Dermis blood vessel endothelial cell (primary cell): ENCODE measurements at regions not wholly inside any gene's neighbourhood (a gene's known extent, or its start where the extent isn't known, plus 50 kb on each side); places are given as distances from the start of the nearest gene placed in this dataset.

Source experiments
- DNase-seq: peaks from one replicate; pipeline ENCODE4 v3.0.0; 2010

- no peak for DNase-seq
Observed at GRCh38 chr13:82947683-82948082, 934.6 kb downstream of the SLITRK1 start.

DNA sequence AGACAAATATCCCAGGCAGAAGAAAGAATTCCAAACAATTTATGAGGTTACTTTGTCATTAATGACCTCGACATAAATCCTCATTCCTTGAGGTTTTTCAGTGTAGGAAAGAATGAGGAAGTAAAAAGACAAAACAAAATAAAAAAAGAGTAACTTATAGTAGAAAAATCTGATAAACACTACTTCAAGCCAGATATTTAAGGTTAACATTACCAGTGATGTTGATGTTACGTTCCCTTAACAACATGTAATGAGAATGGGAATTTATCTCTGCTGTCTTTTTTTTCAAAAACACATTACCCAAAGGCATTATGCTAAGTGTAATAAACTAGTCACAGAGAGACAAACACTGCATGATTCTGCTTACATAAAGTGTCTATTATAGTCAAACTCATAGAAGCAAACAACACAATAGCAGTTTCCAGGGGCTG, 935.1 kb downstream of the SLITRK1 start:
- no peak for DNase-seq

- no peak for DNase-seq
Observed at GRCh38 chr13:82938644-82939043, 943.6 kb downstream of the SLITRK1 start.

GRCh38 chr13:82934000-82934399, 948.3 kb downstream of the SLITRK1 start:
- no peak for DNase-seq

GRCh38 chr13:82925114-82925513, 957.2 kb downstream of the SLITRK1 start:
- no peak for DNase-seq

DNA sequence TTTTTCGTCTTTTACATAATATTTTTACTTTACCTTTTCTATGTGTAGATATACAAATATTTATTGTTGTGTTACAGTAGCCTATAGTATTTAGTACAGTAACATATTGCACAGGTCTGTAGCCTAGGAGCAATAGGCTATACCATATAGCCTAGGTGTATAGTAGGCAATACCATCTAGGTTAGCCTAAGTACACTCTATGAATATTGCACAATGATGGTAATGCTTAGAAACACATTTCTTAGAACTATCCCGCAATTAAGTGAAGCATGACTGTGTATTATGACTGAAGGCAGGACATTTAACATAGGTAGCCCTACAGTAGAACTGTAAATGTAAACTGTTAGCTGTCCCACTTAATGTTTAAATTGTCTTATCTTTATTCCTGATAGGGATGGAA, 964.3 kb downstream of the SLITRK1 start:
- DNase-seq, result no peak

GRCh38 chr13:82912564-82912963, 969.7 kb downstream of the SLITRK1 start:
- no peak for DNase-seq

GRCh38 chr13:82905071-82905470, 977.2 kb downstream of the SLITRK1 start:
- DNase-seq, result no peak

DNA sequence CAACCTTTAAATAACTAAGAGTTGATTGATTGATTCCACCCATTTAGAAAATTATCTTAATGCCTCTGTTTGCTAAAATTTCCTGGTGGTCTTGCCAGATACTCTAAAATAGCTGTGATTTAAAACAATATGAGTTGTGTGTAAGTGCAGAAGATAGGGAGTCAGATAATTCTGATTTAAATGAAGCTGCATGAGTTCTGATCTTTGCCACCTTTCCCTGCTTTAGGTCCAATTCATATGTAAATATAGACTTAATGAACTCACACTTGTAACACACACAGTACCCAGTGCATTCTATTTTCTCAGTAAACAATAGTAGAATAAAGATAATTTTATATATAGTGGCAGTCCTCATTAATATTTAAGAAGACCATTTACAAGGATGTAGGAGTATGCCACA, 981.8 kb downstream of the SLITRK1 start:
- no peak for DNase-seq

DNA sequence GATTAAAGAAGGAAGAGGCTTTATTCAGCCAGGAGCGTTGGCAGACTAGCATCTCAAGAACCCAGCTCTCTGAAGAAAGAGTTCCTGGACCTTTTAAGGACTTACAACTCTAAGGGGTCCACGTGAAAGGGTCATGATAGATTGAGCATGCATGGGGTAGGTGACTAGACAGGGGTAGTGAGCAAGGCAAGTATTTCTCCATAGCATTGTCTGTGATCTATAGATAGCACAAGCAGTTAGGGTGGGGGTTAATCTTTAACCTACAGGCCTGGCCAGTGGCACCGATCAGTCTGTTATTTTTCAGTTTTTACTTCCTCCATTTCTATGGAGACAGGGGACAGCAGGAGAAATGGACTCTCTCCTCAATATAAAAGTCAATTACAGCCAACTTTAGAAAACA, 983.7 kb downstream of the SLITRK1 start:
- DNase-seq, result no peak

- DNase-seq, result no peak
Observed at GRCh38 chr13:82879921-82880320, 1002.4 kb downstream of the SLITRK1 start.

DNA sequence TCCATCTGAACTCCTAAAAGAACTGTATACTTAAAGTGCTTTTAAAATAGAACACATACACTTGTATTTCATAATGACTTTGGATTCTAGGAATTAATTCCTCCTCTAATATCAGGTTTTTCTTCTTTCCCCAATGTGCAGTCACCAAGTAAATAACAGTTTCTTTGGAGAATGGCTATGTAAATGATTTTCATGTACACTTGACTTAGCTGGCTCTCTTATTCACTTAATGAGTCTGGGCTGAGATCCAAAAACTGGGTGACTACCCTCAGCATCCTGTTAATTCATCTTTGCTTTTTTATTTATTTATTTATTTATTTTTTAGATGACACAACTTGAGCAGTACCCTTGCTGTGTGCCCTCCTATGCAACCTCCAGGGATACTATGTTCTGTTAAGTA, 1003.7 kb downstream of the SLITRK1 start:
- DNase-seq, result no peak

DNA sequence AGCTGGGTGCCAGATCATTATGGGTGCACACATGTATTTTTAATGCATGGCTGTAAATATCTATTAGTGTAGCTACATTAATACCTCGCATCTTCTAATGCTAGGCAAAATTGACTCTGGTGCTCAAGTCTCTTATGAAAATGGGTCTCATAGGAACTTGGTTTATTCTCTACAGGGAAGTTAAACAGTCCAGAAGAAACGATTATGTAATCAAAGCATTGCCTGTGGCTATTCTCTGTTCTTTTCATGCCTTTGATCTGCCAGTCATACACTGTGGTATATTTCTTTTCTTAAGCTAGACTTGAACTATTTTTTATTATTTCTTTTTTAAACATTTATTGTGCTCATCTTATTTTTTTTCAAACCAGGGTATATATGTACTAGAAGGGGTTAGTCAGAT, 1015.0 kb downstream of the SLITRK1 start:
- DNase-seq, result no peak

GRCh38 chr13:82850644-82851043, 1031.6 kb downstream of the SLITRK1 start:
- DNase-seq, result no peak

DNA sequence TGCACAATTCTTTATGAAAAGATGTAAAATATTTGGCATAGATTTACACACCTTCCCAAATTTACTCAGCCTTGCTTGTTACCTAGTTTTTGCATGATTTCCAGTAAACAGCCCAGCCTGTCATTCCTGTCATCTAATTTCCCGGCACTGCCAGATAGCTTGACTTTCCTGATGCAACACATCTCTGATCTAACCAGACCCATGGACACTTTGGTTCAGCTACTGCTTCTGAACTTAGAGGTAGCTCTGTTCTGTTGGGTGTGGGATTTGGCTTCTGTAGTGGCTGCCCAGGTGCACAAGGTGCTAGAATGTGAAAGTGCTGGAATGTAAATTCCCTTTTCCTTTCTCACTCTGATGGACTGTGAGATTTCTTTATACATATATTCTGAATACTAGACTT, 1033.5 kb downstream of the SLITRK1 start:
- DNase-seq, result no peak

- no peak for DNase-seq
Observed at GRCh38 chr13:82847595-82847994, 1034.7 kb downstream of the SLITRK1 start.

- no peak for DNase-seq
Observed at GRCh38 chr13:82833923-82834322, 1048.4 kb downstream of the SLITRK1 start.

DNA sequence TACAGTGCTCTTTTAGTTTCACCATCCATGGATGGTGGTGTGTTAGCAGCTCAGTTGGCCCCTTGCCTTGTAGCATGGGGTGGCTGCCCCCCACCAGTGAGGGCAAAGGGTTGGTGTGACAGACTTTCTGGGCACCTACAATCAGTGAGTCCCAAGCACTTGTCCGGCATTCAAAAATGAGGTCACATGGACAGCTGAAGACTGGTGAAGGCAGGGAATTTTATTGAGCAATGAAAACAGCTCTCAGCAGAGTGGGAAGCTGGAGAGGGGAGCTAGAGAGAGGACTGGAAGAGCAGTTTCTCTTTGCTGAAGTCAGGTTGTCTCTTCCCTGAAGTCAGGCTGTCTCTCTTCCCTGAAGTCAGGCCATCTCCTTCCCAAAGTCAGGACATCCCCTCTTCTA, 1053.2 kb downstream of the SLITRK1 start:
- DNase-seq, result no peak

- DNase-seq, result no peak
Observed at GRCh38 chr13:82827724-82828123, 1054.5 kb downstream of the SLITRK1 start.

GRCh38 chr13:82822935-82823334, 1059.3 kb downstream of the SLITRK1 start:
- no peak for DNase-seq

GRCh38 chr13:82817133-82817532, 1065.1 kb downstream of the SLITRK1 start:
- DNase-seq, result no peak

- no peak for DNase-seq
Observed at GRCh38 chr13:82815791-82816190, 1066.5 kb downstream of the SLITRK1 start.

DNA sequence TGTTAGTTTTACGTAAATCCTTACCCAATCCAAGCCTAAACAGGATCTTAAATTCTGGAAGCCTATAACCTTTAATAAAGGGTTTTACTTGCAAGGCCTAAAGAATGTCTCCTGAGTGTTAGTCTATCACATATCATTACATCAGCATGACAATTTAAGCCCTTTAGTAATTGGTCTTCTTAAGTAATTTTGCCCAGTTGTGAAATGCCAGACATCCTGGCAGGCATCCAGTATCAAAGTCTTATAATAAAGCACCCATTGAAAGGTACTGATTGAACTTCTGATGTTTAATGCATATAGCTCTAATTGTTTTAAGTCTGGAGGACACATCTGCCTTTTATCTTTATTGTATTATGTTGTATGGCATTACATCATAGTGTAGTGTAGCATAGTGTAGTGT, 1078.9 kb downstream of the SLITRK1 start:
- no peak for DNase-seq

GRCh38 chr13:82802528-82802927, 1079.7 kb downstream of the SLITRK1 start:
- DNase-seq, result no peak

GRCh38 chr13:82800391-82800790, 1081.9 kb downstream of the SLITRK1 start:
- no peak for DNase-seq

- no peak for DNase-seq
Observed at GRCh38 chr13:82797876-82798275, 1084.4 kb downstream of the SLITRK1 start.
